ENCODE measurements at regions not wholly inside any gene's neighbourhood (a gene's known extent, or its start where the extent isn't known, plus 50 kb on each side); places are given as distances from the start of the nearest gene placed in this dataset.

DNA sequence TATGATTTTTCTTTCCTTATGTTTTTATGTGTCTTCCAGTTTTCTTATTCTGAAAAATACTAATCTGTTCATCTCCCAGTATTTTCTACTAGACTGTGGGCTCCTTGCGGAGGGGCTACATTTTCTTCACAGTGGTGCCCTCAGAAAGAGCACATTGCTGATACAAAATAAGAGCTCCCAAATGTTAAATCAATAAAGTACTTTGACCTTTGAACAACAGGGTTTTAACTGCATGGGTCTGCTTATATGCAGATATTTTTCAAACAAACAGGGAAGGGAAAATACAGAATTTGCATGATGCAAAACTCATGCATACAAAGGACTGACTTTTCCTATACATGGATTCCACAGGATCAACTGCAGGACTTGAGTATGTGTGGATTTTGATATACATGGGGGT, 79.9 kb upstream of the ACO1 start:
- H3K27ac ChIP-seq, result no peak overlapping the region
- no peak for TF ChIP-seq CTCF (conservative IDR thresholded peaks at IDR 0.05)
- no peak for TF ChIP-seq ZFX (IDR thresholded peaks at IDR 0.05)

GRCh38 chr9:32306006-32306405, 78.4 kb upstream of the ACO1 start:
- no peak overlapping the region for H3K27ac ChIP-seq
- TF ChIP-seq CTCF (conservative IDR thresholded peaks at IDR 0.05), result no peak

DNA sequence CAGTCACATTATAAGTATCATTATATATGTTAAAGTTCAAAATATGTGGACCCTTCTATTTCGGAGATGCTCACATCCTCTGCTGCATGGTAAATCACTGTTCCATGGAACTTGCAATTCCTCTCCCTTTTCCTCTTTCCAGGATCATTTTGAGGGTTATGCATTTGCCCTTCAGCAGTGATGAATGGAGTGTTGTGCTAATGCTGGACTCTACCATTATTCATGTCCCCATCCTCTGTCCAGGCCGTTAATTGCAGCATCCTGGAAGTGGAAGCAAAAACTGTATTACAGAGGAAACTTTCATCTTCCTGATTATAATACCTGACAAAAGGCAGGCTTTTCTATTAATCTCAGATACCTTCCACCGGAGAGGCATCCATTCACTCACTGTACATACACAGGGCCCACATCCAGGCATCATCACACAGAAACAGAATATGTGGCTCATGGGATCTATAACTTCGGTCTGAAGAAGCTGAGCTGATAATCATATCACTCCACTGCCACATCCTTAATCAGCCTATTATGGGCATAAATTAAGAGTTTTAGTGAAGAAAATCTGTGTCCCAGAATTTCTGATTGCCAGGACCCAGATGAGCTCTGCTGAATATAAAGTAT, 65.0 kb upstream of the ACO1 start:
- H3K27ac ChIP-seq, result no peak overlapping the region

DNA sequence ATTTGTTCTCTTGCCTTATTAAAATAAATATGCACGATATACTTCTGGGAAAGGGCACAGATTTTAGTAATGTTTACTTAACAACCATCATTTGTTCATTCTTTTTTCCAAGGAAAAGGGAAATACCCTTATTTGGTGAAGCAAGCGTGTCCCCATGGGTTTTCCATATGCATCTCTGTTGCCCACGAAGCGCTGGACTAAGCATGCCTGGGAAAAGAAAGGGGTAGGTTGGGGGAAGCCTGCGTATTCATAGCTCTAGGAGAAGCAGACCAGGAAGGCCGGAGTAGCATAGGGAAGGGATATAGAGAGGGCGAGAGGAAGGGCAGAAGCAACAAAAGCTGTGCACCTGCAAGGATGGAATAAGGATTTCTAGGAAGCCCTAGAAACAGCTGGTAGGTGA, 61.8 kb upstream of the ACO1 start:
- no peak overlapping the region for H3K27ac ChIP-seq
- TF ChIP-seq ZFX (IDR thresholded peaks at IDR 0.05) (no peak), CTCF (conservative IDR thresholded peaks at IDR 0.05) (no peak)

More for the DNA sequence above, 65.0 kb upstream of the ACO1 start:
- TF ChIP-seq CTCF (conservative IDR thresholded peaks at IDR 0.05) (no peak), ZFX (IDR thresholded peaks at IDR 0.05) (no peak)

GRCh38 chr9:32326146-32326545, 58.3 kb upstream of the ACO1 start:
- no peak overlapping the region for H3K27ac ChIP-seq
- TF ChIP-seq ZFX (IDR thresholded peaks at IDR 0.05) (no peak), CTCF (conservative IDR thresholded peaks at IDR 0.05) (no peak)

DNA sequence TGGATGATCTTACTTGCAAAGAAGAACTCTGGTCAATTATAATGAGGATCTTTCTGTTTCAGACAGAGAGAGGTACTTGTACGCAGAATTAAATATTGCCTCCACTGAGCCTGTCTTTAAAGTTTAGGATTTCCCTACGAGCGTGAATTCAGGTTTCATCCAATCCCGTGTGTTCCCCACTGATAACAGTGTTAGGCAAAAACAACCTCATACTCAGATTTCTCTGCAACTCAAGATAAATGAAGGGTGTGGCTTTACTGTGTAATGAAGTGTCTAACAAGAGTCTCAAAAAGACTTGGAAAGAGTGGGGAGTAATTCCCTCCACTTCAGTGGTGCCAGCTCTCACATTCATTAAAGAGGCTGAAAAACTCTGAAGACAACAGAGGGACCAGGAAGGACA, 53.2 kb upstream of the ACO1 start:
- TF ChIP-seq CTCF (conservative IDR thresholded peaks at IDR 0.05), result no peak
- TF ChIP-seq ZFX (IDR thresholded peaks at IDR 0.05), result no peak
- H3K27ac ChIP-seq, result no peak overlapping the region

DNA sequence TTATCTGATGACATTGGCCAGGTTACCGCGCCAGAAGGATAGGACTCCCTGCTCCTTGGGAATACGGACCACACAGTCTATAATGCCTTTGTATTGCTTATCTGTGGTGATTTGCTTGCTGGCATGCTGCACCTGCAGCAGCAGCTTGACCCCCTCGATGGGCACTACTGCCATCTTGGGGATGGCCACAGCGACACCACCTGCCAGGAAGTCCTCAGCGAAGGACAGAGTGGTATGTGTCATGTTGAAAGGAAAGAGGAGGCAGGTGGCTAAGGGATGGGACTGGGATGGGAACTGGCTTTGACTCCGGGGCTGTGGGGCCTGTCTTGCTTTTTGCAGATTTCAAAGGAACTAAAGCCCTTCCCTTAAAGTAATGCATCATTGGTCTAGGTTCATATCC, 50.3 kb upstream of the ACO1 start:
- H3K27ac ChIP-seq, result no peak overlapping the region
- TF ChIP-seq CTCF (conservative IDR thresholded peaks at IDR 0.05) (no peak), ZFX (IDR thresholded peaks at IDR 0.05) (no peak)

Measured in C4-2B (cell line).